CD4-positive, alpha-beta T cell (primary cell): ENCODE measurements at regions not wholly inside any gene's neighbourhood (a gene's known extent, or its start where the extent isn't known, plus 50 kb on each side); places are given as distances from the start of the nearest gene placed in this dataset.
A peak's percentile ranks its signal among the peaks of the same experiment; 100 is the strongest.

ENCODE experiments used
- ATAC-seq: fragments of 200-7000 bp; cut with Tn5 transposase; one replicate; pipeline ENCODE4 v1.10.0; 2022; ENCODE audit warnings: mild to moderate bottlenecking; ENCODE audit not compliant: poor library complexity
- CTCF ChIA-PET: fragments of 350-600 bp; sonication (Branson Sonifier 250); formaldehyde crosslinking; loops from one replicate; lab custom pipeline; 2021; ENCODE audit warnings: antibody characterized with exemption, inconsistent platforms; lab: Charles Lee
- POLR2A ChIA-PET: fragments of 350-600 bp; sonication (Branson Sonifier 250); formaldehyde crosslinking; loops from one replicate; lab custom pipeline; 2021; ENCODE audit warnings: antibody characterized with exemption, inconsistent platforms; lab: Charles Lee
- DNase-seq, 14 experiments: peaks; one replicate each; pipeline ENCODE4 v3.0.0-alpha.2; 2013 to 2020; ENCODE audit warnings: mixed read lengths in 2 of 14
- H3K27ac ChIP-seq, 2 donors: one replicate each; pipeline versions ENCODE4 v1.5.1 to v1.7.0; 2013; ENCODE audit warnings: low read length in 2 of 2, low read depth in 1 of 2, mild to moderate bottlenecking in 1 of 2
- H3K27me3 ChIP-seq, 2 experiments: 1 replicate in 1 of 2; 2 replicates in 1 of 2; pipeline versions ENCODE4 v1.6.1 to v1.7.0; 2013; ENCODE audit warnings: low read length in 2 of 2, control low read depth in 1 of 2, mild to moderate bottlenecking in 1 of 2, moderate library complexity in 1 of 2; ENCODE audit not compliant: insufficient read depth in 2 of 2, control insufficient read depth in 1 of 2
- H3K36me3 ChIP-seq: one replicate; pipeline ENCODE4 v1.6.1; 2013; ENCODE audit warnings: low read length, control low read depth; ENCODE audit not compliant: insufficient read depth
- H3K4me1 ChIP-seq: one replicate; pipeline ENCODE4 v1.6.1; 2013; ENCODE audit warnings: low read length, control low read depth; ENCODE audit not compliant: insufficient read depth
- H3K4me3 ChIP-seq: one replicate; pipeline ENCODE4 v1.5.1; 2013; ENCODE audit warnings: mild to moderate bottlenecking, low read length, moderate library complexity
- H3K9me3 ChIP-seq, 2 experiments: 1 replicate in 1 of 2; 2 replicates in 1 of 2; pipeline versions ENCODE4 v1.6.1 to v1.7.0; 2013; ENCODE audit warnings: low read length in 2 of 2, mild to moderate bottlenecking in 2 of 2, control low read depth in 1 of 2, moderate library complexity in 1 of 2; ENCODE audit not compliant: control insufficient read depth in 1 of 2, insufficient read depth in 1 of 2
- H3K27ac Mint-ChIP-seq: one replicate; pipeline ENCODE4 v1.8.0; 2020; ENCODE audit warnings: mixed read lengths
- H3K27me3 Mint-ChIP-seq: one replicate; pipeline ENCODE4 v1.8.0; 2021; ENCODE audit warnings: mixed read lengths
- H3K36me3 Mint-ChIP-seq: one replicate; pipeline ENCODE4 v1.8.0; 2021; ENCODE audit warnings: low read depth, mixed read lengths
- H3K4me1 Mint-ChIP-seq: one replicate; pipeline ENCODE4 v1.8.0; 2021; ENCODE audit warnings: low read depth, mixed read lengths
- H3K4me3 Mint-ChIP-seq: one replicate; pipeline ENCODE4 v1.8.0; 2020; ENCODE audit warnings: mild to moderate bottlenecking, mixed read lengths
- H3K9me3 Mint-ChIP-seq: one replicate; pipeline ENCODE4 v1.8.0; 2020; ENCODE audit warnings: mixed read lengths
- intact Hi-C, 2 experiments: fragments of 100-400 bp; cut with DNase I in 1 of 2; cut with micrococcal nuclease in 1 of 2; formaldehyde crosslinking; loops; one replicate each; pipeline versions ENCODE4 v1.15.1 to v1.9.0; 2023 to 2025; cut with DNase I, micrococcal nuclease
- TF ChIP-seq, protein P1 (sequence below): fragments of 200-600 bp; IDR thresholded peaks from one replicate; pipeline ENCODE4 v1.8.0; 2022; ENCODE audit warnings: antibody characterized with exemption, mild to moderate bottlenecking

DNA sequence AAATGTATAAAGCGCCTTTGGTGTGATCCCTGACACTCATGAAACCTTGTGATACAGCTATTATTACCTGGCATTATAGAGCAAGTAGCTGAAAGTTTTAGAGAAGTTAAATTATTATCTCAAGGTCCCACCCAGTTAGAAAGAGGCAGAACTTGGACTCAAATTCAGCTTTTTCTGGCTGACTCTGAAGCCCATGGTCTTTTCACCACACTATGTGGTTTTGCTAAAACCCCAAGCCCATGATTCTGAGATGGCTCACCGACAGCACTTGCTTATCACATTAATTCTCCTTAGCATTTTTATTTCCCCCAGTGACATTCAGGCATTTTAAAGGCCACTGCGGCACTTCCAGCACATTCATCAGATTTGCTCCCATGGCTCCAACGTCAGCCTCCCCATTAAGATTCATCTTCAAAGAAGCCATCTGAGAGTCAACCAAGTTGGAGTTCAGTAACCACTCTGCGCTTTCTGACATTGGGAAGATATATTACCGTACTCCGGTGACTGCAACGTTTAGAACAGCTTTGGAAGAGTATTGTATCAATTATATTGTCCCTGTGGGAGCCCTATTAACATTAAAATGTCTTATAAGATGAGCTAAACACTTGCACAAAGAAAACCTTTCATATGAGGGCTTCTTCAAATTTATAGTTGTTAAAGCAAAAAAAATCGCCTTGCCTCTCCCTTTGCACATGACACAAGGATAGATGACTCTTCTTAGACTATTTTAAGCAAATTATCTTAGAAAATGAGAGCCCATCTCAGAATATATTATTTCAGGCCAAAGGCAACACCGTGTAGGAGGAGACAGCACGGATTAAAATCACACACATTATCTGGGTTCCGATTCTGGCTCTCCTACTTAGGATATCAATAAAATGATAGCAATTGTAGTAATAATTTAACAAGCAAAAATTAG, 638.1 kb downstream of the ACTL7B start:
- Histone ChIP-seq H3K4me1 (no peaks in the 10 kb centered on the region), H3K36me3 (no peaks in the 10 kb centered on the region), H3K27me3 (no peaks in the 10 kb centered on the region), H3K4me3 (no peak overlapping the region), H3K27ac (no peak overlapping the region), H3K9me3 (no peaks in the 10 kb centered on the region)
- intact Hi-C loops, result no loop called here
- TF ChIP-seq, protein P1, sequence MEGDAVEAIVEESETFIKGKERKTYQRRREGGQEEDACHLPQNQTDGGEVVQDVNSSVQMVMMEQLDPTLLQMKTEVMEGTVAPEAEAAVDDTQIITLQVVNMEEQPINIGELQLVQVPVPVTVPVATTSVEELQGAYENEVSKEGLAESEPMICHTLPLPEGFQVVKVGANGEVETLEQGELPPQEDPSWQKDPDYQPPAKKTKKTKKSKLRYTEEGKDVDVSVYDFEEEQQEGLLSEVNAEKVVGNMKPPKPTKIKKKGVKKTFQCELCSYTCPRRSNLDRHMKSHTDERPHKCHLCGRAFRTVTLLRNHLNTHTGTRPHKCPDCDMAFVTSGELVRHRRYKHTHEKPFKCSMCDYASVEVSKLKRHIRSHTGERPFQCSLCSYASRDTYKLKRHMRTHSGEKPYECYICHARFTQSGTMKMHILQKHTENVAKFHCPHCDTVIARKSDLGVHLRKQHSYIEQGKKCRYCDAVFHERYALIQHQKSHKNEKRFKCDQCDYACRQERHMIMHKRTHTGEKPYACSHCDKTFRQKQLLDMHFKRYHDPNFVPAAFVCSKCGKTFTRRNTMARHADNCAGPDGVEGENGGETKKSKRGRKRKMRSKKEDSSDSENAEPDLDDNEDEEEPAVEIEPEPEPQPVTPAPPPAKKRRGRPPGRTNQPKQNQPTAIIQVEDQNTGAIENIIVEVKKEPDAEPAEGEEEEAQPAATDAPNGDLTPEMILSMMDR, result no peak
- DNase-seq, result no peak
- Mint-ChIP-seq H3K36me3 (no peaks in the 10 kb centered on the region), H3K27ac (no peak overlapping the region), H3K4me1 (no peaks in the 10 kb centered on the region), H3K9me3 (peaks cover 11% of the 10 kb centered on the region), H3K4me3 (no peak overlapping the region), H3K27me3 (no peaks in the 10 kb centered on the region)
- CTCF ChIA-PET, result no interaction called here
- POLR2A ChIA-PET, result no interaction called here
- ATAC-seq, result no peak

DNA sequence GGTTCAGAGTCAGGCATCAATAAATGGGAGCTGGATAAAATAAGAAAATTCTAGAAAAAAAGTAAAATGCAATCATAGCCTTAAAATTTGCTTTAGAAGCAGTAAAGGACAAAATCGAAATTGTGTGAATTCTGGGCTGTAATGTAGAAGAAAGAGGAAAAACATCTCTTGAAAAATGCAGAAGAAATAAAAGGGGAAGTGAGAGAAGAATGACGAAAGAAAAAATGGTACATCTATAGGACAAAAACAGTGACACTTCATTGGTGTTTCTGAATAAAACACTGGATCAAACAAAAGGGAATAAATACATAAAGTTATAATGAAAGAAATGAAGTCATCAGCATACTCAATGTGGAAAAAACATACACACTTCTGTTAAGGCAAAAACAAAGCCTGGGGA, 642.3 kb downstream of the ACTL7B start:
- H3K4me1 ChIP-seq, result no peaks in the 10 kb centered on the region
- peak in 2 of 14 experiments; percentile 15 to 17 for DNase-seq
- peaks cover 5% of the 10 kb centered on the region for H3K9me3 Mint-ChIP-seq
- H3K4me3 Mint-ChIP-seq, result no peak overlapping the region
- H3K27me3 ChIP-seq, result no peaks in the 10 kb centered on the region
- no peaks in the 10 kb centered on the region for H3K9me3 ChIP-seq
- no peaks in the 10 kb centered on the region for H3K36me3 Mint-ChIP-seq
- no peak for ATAC-seq
- H3K27me3 Mint-ChIP-seq, result no peaks in the 10 kb centered on the region
- H3K4me1 Mint-ChIP-seq, result no peaks in the 10 kb centered on the region
- CTCF ChIA-PET, result no interaction called here
- intact Hi-C loops, result no loop called here
- TF ChIP-seq, protein P1, result no peak
- POLR2A ChIA-PET, result no interaction called here
- no peak overlapping the region for H3K4me3 ChIP-seq
- H3K36me3 ChIP-seq, result no peaks in the 10 kb centered on the region
- no peak overlapping the region for H3K27ac Mint-ChIP-seq
- H3K27ac ChIP-seq, result no peak overlapping the region

DNA sequence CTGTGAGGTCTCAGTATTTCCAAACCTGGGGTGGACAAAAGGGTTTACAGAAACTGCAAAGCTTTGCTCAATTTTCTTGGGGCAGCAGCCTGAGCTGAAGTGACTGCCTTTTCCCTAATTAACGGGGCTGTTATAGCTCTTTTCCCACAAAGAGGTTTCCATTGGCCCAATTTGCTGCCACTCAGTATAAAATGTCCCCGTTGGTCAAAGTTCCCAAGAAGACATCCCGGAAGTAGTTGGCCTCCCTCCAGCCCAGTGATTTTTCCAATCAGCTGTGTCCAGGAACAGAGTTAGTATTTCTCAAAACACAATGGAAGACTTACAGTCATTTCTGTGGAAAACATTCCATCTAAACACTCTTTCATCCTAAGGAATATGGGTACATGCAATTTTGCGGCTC, 643.6 kb downstream of the ACTL7B start:
- Mint-ChIP-seq H3K27me3 (no peaks in the 10 kb centered on the region), H3K9me3 (peaks cover 5% of the 10 kb centered on the region), H3K4me3 (no peak overlapping the region), H3K4me1 (no peaks in the 10 kb centered on the region), H3K36me3 (no peaks in the 10 kb centered on the region), H3K27ac (no peak overlapping the region)
- DNase-seq, result no peak
- no peaks in the 10 kb centered on the region for H3K36me3 ChIP-seq
- no peak overlapping the region for H3K27ac ChIP-seq
- TF ChIP-seq, protein P1, result no peak
- no peaks in the 10 kb centered on the region for H3K9me3 ChIP-seq
- ATAC-seq, result no peak
- POLR2A ChIA-PET, result no interaction called here
- intact Hi-C loops, result no loop called here
- no peaks in the 10 kb centered on the region for H3K4me1 ChIP-seq
- no peaks in the 10 kb centered on the region for H3K27me3 ChIP-seq
- CTCF ChIA-PET, result no interaction called here
- H3K4me3 ChIP-seq, result no peak overlapping the region
